Right ventricle myocardium superior (tissue), 1 donor: ENCODE measurements at regions not wholly inside any gene's neighbourhood (a gene's known extent, or its start where the extent isn't known, plus 50 kb on each side); places are given as distances from the start of the nearest gene placed in this dataset.

Experiments
- ATAC-seq: fragments of 200-7000 bp; cut with Tn5 transposase; one replicate; pipeline ENCODE4 v1.9.1; 2020; ENCODE audit warnings: mild to moderate bottlenecking; ENCODE audit not compliant: poor library complexity
- DNase-seq: peaks from one replicate; pipeline ENCODE4 v3.0.0-alpha.2; 2020
- intact Hi-C: fragments of 100-400 bp; cut with DNase I; formaldehyde crosslinking; loops from one replicate; pipeline ENCODE4 v1.11.2; 2022
- donor health status: DM: no; HTN: yes; CAD: no; lungs with severe emphysema.

GRCh38 chr9:13992138-13993088 lies 321.5 kb downstream of the NFIB start:
- intact Hi-C loops = no loop called here
- no peak for DNase-seq
- no peak for ATAC-seq

- intact Hi-C loops = no loop called here
- ATAC-seq = no peak
- DNase-seq = no peak
Measured at GRCh38 chr9:13991395-13991794, 322.5 kb downstream of the NFIB start.

GRCh38 chr9:13990994-13991393 lies 322.9 kb downstream of the NFIB start:
- DNase-seq (no peak), ATAC-seq (no peak)
- intact Hi-C loops = no loop called here

GRCh38 chr9:13990331-13990730 lies 323.6 kb downstream of the NFIB start:
- no peak for DNase-seq
- ATAC-seq = no peak
- intact Hi-C loops = no loop called here

- intact Hi-C loops = no loop called here
- no peak for DNase-seq
- no peak for ATAC-seq
Measured at GRCh38 chr9:13988944-13989343, 325.0 kb downstream of the NFIB start.

- intact Hi-C loops = no loop called here
- DNase-seq (no peak), ATAC-seq (no peak)
Measured at GRCh38 chr9:13983607-13984006, 330.3 kb downstream of the NFIB start.

GRCh38 chr9:13979941-13980318 lies 334.0 kb downstream of the NFIB start:
- intact Hi-C loops = no loop called here
- DNase-seq (no peak), ATAC-seq (no peak)

- DNase-seq (no peak), ATAC-seq (no peak)
- intact Hi-C loops = no loop called here
Measured at GRCh38 chr9:13975611-13976290, 338.2 kb downstream of the NFIB start.

- ATAC-seq (no peak), DNase-seq (no peak)
- intact Hi-C loops = no loop called here
Measured at GRCh38 chr9:13974891-13975290, 339.1 kb downstream of the NFIB start.

GRCh38 chr9:13971966-13972655 lies 341.8 kb downstream of the NFIB start:
- DNase-seq (no peak), ATAC-seq (peak; percentile 50)
- intact Hi-C loops = no loop called here

GRCh38 chr9:13971415-13971814 lies 342.5 kb downstream of the NFIB start:
- ATAC-seq = peak; percentile 51
- intact Hi-C loops = no loop called here
- DNase-seq = no peak

- intact Hi-C loops = no loop called here
- no peak for DNase-seq
- ATAC-seq = peak; percentile 62
Measured at GRCh38 chr9:13970426-13970825, 343.5 kb downstream of the NFIB start.

GRCh38 chr9:13970018-13970417 lies 343.9 kb downstream of the NFIB start:
- DNase-seq (no peak), ATAC-seq (peak; percentile 33)
- intact Hi-C loops = no loop called here

- no peak for ATAC-seq
- DNase-seq = no peak
- intact Hi-C loops = no loop called here
Measured at GRCh38 chr9:13967438-13967837, 346.5 kb downstream of the NFIB start.

- DNase-seq (no peak), ATAC-seq (no peak)
- intact Hi-C loops = no loop called here
Measured at GRCh38 chr9:13967011-13967410, 346.9 kb downstream of the NFIB start.

GRCh38 chr9:13963005-13963653 lies 350.8 kb downstream of the NFIB start:
- intact Hi-C loops = no loop called here
- ATAC-seq (no peak), DNase-seq (no peak)

GRCh38 chr9:13962006-13962405 lies 351.9 kb downstream of the NFIB start:
- ATAC-seq = peak; percentile 73
- intact Hi-C loops = no loop called here
- DNase-seq = no peak

GRCh38 chr9:13960011-13960765 lies 353.8 kb downstream of the NFIB start:
- ATAC-seq = peak; percentile 47
- no peak for DNase-seq
- intact Hi-C loops = no loop called here
